SJCRH30 (cell line): ENCODE measurements at regions not wholly inside any gene's neighbourhood (a gene's known extent, or its start where the extent isn't known, plus 50 kb on each side); places are given as distances from the start of the nearest gene placed in this dataset.
"Not testable (repeated sequence)": the region's sequence is repeated elsewhere in the genome, so short reads cannot be mapped to it uniquely, and the experiment has no call there.

Experiments
- DNase-seq, 2 experiments: peaks; one replicate each; pipeline ENCODE4 v3.0.0-alpha.2; 2015 to 2020
- H3K27ac ChIP-seq: fragments of 250-450 bp; sonication (Bioruptor Pico); 2 replicates; pipeline ENCODE4 v1.5.1; 2020; ENCODE audit warnings: mild to moderate bottlenecking, moderate library complexity
- H3K27me3 ChIP-seq: fragments of 250-450 bp; sonication (Bioruptor Pico); 2 replicates; pipeline ENCODE4 v1.5.1; 2020; ENCODE audit warnings: mild to moderate bottlenecking, moderate library complexity
- H3K36me3 ChIP-seq: fragments of 250-450 bp; sonication (Bioruptor Pico); 2 replicates; pipeline ENCODE4 v1.5.1; 2020; ENCODE audit warnings: mild to moderate bottlenecking, moderate library complexity
- H3K4me1 ChIP-seq: fragments of 250-450 bp; sonication (Bioruptor Pico); 2 replicates; pipeline ENCODE4 v1.5.1; 2020; ENCODE audit warnings: mild to moderate bottlenecking, moderate library complexity
- H3K4me3 ChIP-seq: fragments of 250-450 bp; sonication (Bioruptor Pico); 2 replicates; pipeline ENCODE4 v1.5.1; 2020; ENCODE audit warnings: mild to moderate bottlenecking, moderate library complexity
- H3K9me3 ChIP-seq: fragments of 250-450 bp; sonication (Bioruptor Pico); replicated peaks from 2 replicates; pipeline ENCODE4 v1.5.1; 2020; ENCODE audit warnings: mild to moderate bottlenecking, moderate library complexity

DNA sequence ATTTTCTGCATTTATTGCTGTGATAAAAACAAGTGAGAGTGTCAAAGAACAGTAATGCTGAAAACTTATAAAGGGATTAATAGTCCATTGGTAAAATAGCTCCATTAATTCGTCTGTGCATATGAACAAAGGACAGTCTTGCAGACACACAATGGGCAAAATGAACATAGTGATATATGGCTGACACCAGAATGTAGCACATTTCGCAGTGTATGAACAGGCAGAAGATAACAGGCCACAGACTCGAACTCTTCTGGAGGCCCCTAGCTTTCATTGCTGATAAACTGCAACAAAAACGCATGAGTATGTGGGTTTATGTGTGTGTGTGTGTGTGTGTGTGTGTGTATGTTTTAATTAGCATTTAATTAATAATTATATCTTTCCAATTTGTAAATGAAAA is 354.8 kb downstream of the TAF11L14 start:
- Histone ChIP-seq H3K4me3 (no peak overlapping the region), H3K27me3 (no peaks in the 10 kb centered on the region), H3K4me1 (no peaks in the 10 kb centered on the region), H3K36me3 (no peaks in the 10 kb centered on the region), H3K27ac (no peak overlapping the region), H3K9me3 (no peaks in the 10 kb centered on the region)
- no peak for DNase-seq

- Histone ChIP-seq H3K27ac (no peak overlapping the region), H3K9me3 (no peaks in the 10 kb centered on the region), H3K4me1 (no peaks in the 10 kb centered on the region), H3K27me3 (no peaks in the 10 kb centered on the region), H3K36me3 (no peaks in the 10 kb centered on the region), H3K4me3 (no peak overlapping the region)
- DNase-seq: no peak
Observed at GRCh38 chr5:17989567-17990563, 355.6 kb downstream of the TAF11L14 start.

DNA sequence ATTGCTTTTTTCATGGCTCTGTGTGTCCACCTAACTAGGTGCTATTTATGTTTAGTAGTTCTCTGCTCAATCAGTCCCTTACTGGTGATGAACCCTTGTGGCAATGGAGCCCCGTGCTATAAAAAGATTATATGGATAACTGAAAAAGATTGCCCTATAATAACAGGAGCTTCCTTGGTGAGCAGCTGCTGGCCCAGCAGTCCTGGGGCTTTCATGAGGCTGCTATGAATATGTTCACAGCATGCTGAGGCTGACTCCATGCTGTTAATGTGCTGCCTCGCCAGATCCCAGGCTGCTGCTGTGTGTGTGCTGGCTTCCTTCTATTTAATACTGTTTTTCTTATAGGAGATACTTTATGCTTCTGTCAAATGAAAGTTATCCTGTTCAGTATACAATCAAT is 357.5 kb downstream of the TAF11L14 start:
- no peak overlapping the region for H3K27ac ChIP-seq
- no peaks in the 10 kb centered on the region for H3K9me3 ChIP-seq
- H3K4me3 ChIP-seq: no peak overlapping the region
- H3K4me1 ChIP-seq: no peaks in the 10 kb centered on the region
- DNase-seq: peak; percentile 2 to 3
- H3K36me3 ChIP-seq: no peaks in the 10 kb centered on the region
- H3K27me3 ChIP-seq: no peaks in the 10 kb centered on the region

DNA sequence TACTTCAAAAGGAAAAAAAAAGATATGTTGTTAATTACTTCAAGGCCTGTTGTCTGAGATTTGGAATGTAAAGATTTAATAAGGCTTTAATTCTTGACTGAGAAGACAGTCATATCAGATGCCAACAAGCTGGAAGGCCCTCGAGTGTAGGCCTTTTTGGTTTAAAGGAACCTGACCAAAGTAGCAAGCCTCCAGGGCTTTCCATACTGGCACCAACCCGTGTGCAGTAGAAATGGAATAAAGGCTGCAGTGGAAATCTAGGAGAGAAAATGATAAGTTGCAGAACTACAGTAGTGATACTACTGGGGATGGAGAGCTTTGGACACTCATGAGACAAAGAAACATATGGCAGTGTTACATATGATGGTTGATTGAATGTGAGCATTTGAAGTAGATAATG is 358.0 kb downstream of the TAF11L14 start:
- no peaks in the 10 kb centered on the region for H3K4me1 ChIP-seq
- no peaks in the 10 kb centered on the region for H3K9me3 ChIP-seq
- no peak for DNase-seq
- no peak overlapping the region for H3K27ac ChIP-seq
- no peaks in the 10 kb centered on the region for H3K27me3 ChIP-seq
- H3K4me3 ChIP-seq: no peak overlapping the region
- H3K36me3 ChIP-seq: no peaks in the 10 kb centered on the region

- Histone ChIP-seq H3K4me3 (no peak overlapping the region), H3K4me1 (no peaks in the 10 kb centered on the region), H3K9me3 (no peaks in the 10 kb centered on the region), H3K27me3 (no peaks in the 10 kb centered on the region), H3K36me3 (no peaks in the 10 kb centered on the region), H3K27ac (no peak overlapping the region)
- no peak for DNase-seq
Observed at GRCh38 chr5:17995997-17996396, 361.7 kb downstream of the TAF11L14 start.

GRCh38 chr5:17999858-18000257 is 365.6 kb downstream of the TAF11L14 start:
- DNase-seq: no peak
- no peaks in the 10 kb centered on the region for H3K36me3 ChIP-seq
- H3K4me3 ChIP-seq: no peak overlapping the region
- no peaks in the 10 kb centered on the region for H3K4me1 ChIP-seq
- no peak overlapping the region for H3K27ac ChIP-seq
- H3K27me3 ChIP-seq: no peaks in the 10 kb centered on the region
- no peaks in the 10 kb centered on the region for H3K9me3 ChIP-seq

- no peak for DNase-seq
Observed at GRCh38 chr5:18000744-18001143, 366.5 kb downstream of the TAF11L14 start.

GRCh38 chr5:18003312-18003711 is 369.1 kb downstream of the TAF11L14 start:
- no peak overlapping the region for H3K4me3 ChIP-seq
- no peak for DNase-seq
- H3K27ac ChIP-seq: no peak overlapping the region
- no peaks in the 10 kb centered on the region for H3K27me3 ChIP-seq
- no peaks in the 10 kb centered on the region for H3K36me3 ChIP-seq
- no peaks in the 10 kb centered on the region for H3K4me1 ChIP-seq
- no peaks in the 10 kb centered on the region for H3K9me3 ChIP-seq

More at GRCh38 chr5:18000744-18001143, 366.5 kb downstream of the TAF11L14 start:
- H3K27me3 ChIP-seq: no peaks in the 10 kb centered on the region
- no peaks in the 10 kb centered on the region for H3K9me3 ChIP-seq
- H3K4me1 ChIP-seq: no peaks in the 10 kb centered on the region
- H3K4me3 ChIP-seq: no peak overlapping the region
- H3K36me3 ChIP-seq: no peaks in the 10 kb centered on the region
- no peak overlapping the region for H3K27ac ChIP-seq

DNA sequence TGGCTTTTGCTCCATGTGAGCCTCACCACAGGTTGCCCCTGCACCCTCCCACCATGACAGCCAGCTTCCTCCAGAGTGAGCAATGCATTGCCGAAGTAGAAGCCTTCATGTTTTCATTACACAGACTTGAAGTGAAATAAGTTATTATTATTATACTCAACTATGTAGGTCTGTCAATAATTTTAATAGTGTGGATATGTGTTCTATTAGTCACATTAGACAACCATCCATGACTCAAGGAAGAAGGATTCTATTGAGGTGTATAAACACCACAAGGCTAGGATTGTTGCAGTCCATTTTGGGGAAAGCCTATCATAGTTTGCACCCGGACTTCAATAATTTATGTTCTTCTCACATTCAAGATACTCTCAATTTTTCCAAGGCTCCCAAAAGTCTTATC is 369.5 kb downstream of the TAF11L14 start:
- Histone ChIP-seq H3K36me3 (no peaks in the 10 kb centered on the region), H3K9me3 (no peaks in the 10 kb centered on the region), H3K4me3 (no peak overlapping the region), H3K4me1 (no peaks in the 10 kb centered on the region), H3K27ac (no peak overlapping the region), H3K27me3 (no peaks in the 10 kb centered on the region)
- DNase-seq: no peak

- H3K36me3 ChIP-seq, H3K4me1 ChIP-seq, H3K27me3 ChIP-seq, H3K27ac ChIP-seq, H3K4me3 ChIP-seq, DNase-seq, H3K9me3 ChIP-seq: not testable (repeated sequence)
Observed at GRCh38 chr5:18006235-18006634, 372.0 kb downstream of the TAF11L14 start.

DNA sequence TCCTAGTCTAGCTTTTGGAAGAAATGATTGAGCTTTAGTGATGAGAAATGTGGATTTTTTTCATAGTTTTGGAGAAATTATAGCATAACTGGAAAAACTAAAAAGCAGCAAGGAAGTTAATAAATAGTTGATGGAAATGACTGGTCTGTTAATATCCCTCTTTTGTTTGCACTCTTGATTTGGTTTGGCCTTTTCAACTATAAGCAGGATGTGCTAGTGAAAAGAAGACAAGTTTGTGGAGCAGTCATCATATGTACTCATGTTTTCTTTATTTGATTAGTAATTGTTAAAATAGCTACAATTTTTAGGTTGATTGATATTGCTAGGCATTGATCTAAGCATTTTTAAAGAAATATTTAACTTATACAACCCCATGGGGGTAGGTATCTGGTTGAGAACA is 374.7 kb downstream of the TAF11L14 start:
- DNase-seq: no peak
- no peak overlapping the region for H3K4me3 ChIP-seq

DNA sequence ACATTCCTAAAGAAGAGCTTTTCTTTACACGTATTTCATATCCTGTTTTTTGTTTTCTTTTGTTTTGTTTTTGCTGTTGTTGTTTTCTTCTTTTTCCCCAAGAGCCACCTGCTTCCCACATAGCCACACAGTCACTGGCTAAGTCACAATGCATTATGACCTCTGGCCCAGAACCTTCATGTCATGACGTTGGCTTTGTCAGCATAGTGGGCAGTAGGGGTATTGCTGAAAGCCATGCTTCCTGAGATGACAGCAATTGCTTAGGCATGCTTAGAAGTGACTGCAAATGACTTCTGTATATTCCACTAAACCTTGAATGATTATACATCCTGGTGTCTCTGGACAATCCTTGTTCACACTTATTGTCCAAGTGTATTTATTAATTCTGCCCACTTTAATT is 375.8 kb downstream of the TAF11L14 start:
- no peak for DNase-seq
- H3K27ac ChIP-seq: no peak overlapping the region
- H3K36me3 ChIP-seq: no peaks in the 10 kb centered on the region
- H3K4me1 ChIP-seq: no peaks in the 10 kb centered on the region
- no peaks in the 10 kb centered on the region for H3K9me3 ChIP-seq
- H3K4me3 ChIP-seq: no peak overlapping the region
- H3K27me3 ChIP-seq: no peaks in the 10 kb centered on the region

More for the DNA sequence above, 374.7 kb downstream of the TAF11L14 start:
- H3K4me1 ChIP-seq: no peaks in the 10 kb centered on the region
- H3K36me3 ChIP-seq: no peaks in the 10 kb centered on the region
- no peak overlapping the region for H3K27ac ChIP-seq
- no peaks in the 10 kb centered on the region for H3K27me3 ChIP-seq
- H3K9me3 ChIP-seq: no peaks in the 10 kb centered on the region

GRCh38 chr5:18018472-18018871 is 384.2 kb downstream of the TAF11L14 start:
- no peaks in the 10 kb centered on the region for H3K27me3 ChIP-seq
- H3K9me3 ChIP-seq: no peaks in the 10 kb centered on the region

DNA sequence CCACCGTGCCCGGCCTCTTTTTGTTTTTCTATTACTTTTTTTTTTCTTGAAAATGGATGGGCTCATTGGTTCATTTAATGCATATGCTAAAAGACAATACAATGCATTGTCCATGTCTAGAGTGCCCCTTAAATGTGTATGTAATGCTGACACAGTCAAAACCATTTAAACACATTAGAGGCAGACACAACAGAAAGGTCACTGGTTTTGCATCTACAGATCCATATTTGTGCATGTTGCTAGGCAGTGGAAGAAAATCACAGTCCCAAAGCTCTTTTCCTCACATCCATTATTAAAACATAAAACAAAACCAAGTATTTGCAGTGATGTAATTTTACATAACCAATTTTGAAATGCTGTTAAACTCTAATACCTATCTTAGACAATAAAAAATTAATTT is 389.0 kb downstream of the TAF11L14 start:
- Histone ChIP-seq H3K36me3 (no peaks in the 10 kb centered on the region), H3K4me3 (no peak overlapping the region), H3K27me3 (no peaks in the 10 kb centered on the region), H3K27ac (no peak overlapping the region), H3K9me3 (no peaks in the 10 kb centered on the region), H3K4me1 (no peaks in the 10 kb centered on the region)
- DNase-seq: no peak

More at GRCh38 chr5:18018472-18018871, 384.2 kb downstream of the TAF11L14 start:
- no peak overlapping the region for H3K27ac ChIP-seq
- H3K4me1 ChIP-seq: no peaks in the 10 kb centered on the region
- H3K4me3 ChIP-seq: no peak overlapping the region
- no peak for DNase-seq
- H3K36me3 ChIP-seq: no peaks in the 10 kb centered on the region

DNA sequence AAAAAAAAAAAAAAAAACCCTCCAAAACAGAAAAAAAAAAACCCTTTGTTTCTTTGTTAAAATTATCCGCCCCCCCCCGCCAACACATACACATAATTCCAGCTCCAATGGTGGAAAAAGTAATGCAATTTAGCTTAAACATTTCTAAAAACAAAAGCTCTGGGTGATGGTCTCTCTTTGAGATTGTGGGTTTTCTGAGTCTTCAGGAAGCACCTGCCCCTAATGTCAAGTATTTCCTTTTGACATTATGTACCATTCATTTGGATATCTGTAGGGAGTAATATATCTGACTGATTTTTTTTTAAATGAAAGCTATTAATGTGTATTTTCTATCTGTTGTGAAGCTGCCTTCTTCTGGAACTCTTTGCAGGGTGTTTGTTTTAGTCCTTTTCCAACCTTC is 389.7 kb downstream of the TAF11L14 start:
- Histone ChIP-seq H3K9me3 (no peaks in the 10 kb centered on the region), H3K27me3 (no peaks in the 10 kb centered on the region), H3K4me3 (no peak overlapping the region), H3K4me1 (no peaks in the 10 kb centered on the region), H3K27ac (no peak overlapping the region), H3K36me3 (no peaks in the 10 kb centered on the region)
- DNase-seq: no peak

DNA sequence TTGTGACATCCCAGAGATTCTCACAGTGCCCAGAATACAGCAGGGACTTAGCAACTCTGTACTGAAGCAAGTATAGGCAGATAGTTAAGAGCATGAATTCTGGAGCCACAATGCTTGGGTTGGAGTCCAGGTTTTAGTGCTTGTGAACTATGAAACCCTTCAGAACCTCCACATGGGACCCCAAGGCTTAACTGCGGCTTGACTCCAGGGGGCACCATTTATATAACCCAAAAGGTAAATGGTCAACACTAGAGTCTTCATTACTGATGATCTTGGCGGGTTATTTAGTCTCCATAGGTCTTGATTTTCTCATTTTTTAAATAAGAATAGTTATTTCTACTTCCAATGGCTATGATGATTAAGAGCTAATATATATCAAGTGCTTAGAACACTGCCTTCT is 390.3 kb downstream of the TAF11L14 start:
- no peaks in the 10 kb centered on the region for H3K27me3 ChIP-seq
- DNase-seq: no peak
- H3K9me3 ChIP-seq: no peaks in the 10 kb centered on the region
- no peak overlapping the region for H3K4me3 ChIP-seq
- no peak overlapping the region for H3K27ac ChIP-seq
- H3K4me1 ChIP-seq: no peaks in the 10 kb centered on the region
- no peaks in the 10 kb centered on the region for H3K36me3 ChIP-seq
